Uterus (tissue), 2 donors: ENCODE measurements at regions not wholly inside any gene's neighbourhood (a gene's known extent, or its start where the extent isn't known, plus 50 kb on each side); places are given as distances from the start of the nearest gene placed in this dataset.

ENCODE experiments used
- CTCF ChIP-seq, 4 experiments: fragments of 200-600 bp in 2 of 4; fragments of 450-650 bp in 2 of 4; sonication (generic) in 2 of 4; IDR thresholded peaks; one replicate each; pipeline ENCODE4 v1.5.1; 2016 to 2019; ENCODE audit warnings: antibody characterized with exemption in 4 of 4, mild to moderate bottlenecking in 2 of 4, moderate library complexity in 1 of 4
- POLR2A ChIP-seq, 2 donors: fragments of 450-650 bp; IDR thresholded peaks; one replicate each; pipeline ENCODE4 v1.6.1; 2016; ENCODE audit warnings: antibody characterized with exemption in 2 of 2, mild to moderate bottlenecking in 1 of 2, moderate library complexity in 1 of 2

- TF ChIP-seq CTCF (IDR thresholded peaks at IDR 0.05) (no peak), POLR2A (IDR thresholded peaks at IDR 0.05) (no peak)
Measured at GRCh38 chr6:141097471-141097870, 1035.3 kb upstream of the GJE1 start.
